ENCODE measurements at regions not wholly inside any gene's neighbourhood (a gene's known extent, or its start where the extent isn't known, plus 50 kb on each side); places are given as distances from the start of the nearest gene placed in this dataset.
"Not testable (repeated sequence)": the region's sequence is repeated elsewhere in the genome, so short reads cannot be mapped to it uniquely, and the experiment has no call there.

DNA sequence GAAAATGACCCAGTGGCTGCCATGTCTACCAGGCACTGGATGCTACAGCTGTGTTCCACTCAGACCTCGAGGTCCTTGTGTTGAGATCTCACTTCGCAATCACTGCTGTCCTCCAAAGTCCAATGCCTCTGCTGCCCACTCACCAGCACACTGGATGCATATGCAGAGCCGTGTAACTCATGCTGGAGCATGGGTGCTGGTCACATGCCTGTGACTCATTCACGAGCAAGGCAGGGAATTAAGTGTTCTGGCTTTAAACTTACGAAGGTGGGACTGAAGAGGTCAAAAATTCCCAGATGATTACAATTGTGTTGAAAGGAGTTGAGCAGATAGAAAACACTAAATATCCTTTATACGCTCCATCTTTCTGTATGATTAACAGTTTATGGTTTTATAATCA lies 417.5 kb downstream of the NUP35 start:
- no peak for DNase-seq

DNA sequence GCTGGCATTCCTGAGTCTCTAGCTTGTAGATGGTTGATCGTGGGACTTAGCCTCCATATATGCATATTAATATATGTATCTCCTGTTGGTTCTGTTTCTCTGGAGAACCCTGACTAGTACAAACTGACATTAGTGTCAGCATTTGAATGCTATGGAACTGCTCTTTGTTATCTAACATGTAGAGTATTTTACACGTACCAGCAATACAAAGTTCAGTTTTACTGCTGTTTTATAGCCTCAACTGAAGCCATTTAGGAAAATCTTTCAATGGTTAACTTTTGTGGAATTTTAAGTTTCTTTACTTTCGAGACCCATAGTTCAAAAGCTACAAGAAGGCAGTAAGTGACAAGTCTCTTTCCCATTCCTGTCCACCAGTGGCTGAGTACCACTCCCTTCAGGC lies 418.4 kb downstream of the NUP35 start:
- no peak for DNase-seq

DNA sequence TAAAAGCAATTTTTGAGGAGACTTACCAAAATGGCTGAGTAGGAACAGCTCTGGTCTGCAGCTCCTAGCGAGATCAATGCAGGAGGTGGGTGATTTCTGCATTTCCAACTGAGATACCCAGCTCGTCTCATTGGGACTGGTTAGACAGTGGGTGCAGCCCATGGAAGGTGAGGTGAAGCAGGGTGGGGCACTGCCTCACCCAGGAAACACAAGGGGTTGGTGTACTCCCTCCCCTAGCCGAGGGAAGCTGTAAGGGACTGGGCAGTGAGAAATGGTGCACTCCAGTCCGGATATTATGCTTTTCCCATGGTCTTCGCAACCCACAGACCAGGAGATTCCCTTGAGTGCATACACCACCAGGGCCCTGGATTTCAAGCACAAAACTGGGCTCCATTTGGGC lies 419.0 kb downstream of the NUP35 start:
- no peak for DNase-seq

DNA sequence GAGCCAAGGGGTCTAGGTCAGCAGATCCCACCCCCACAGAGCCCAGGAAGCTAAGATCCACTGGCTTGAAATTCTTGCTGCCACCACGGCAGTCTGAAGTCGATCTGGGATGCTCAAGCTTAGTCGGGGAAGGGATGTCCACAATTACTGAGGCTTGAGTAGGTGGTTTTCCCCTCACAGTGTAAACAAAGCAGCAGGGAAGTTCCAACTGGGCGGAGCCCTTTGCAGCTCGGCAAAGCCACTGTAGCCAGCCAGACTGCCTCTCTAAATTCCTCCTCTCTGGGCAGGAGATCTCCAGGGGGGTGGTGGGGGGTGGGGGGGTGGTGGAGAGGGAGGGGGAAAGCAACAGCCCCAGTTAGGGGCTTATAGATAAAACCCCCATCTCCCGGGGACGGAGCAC lies 419.5 kb downstream of the NUP35 start:
- no peak for DNase-seq

DNA sequence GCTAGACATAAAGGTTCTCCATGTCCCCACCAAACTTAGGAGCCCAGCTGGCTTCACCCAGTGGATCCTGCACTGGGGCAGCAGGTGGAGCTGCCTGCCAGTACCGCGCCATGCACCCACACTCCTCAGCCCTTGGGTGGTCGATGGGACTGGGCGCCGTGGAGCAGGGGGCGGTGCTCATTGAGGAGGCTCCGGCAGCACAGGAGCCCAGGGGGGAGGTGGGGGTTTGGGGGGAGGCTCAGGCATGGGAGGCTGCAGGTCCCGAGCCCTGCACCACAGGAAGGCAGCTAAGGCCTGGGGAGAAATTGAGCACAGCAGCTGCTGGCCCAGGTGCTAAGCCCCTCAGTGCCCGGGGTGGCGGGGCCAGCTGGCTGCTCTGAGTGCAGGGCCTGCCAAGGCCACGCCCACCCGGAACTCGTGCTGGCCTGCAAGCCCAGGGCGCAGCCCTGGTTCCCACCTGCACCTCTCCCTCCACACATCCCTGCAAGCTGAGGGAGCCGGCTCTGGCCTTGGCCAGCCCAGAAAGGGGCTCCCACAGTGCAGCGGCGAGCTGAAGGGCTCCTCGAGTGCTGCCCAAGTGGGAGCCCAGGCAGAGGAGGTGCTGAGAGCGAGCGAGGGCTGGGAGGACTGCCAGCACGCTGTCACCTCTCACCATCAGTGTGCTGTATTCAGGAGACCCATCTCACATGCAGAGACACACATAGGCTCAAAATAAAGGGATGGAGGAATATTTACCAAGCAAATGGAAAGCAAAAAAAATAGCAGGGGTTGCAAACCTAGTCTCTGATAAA lies 422.5 kb downstream of the NUP35 start:
- DNase-seq, result not testable (repeated sequence)

DNA sequence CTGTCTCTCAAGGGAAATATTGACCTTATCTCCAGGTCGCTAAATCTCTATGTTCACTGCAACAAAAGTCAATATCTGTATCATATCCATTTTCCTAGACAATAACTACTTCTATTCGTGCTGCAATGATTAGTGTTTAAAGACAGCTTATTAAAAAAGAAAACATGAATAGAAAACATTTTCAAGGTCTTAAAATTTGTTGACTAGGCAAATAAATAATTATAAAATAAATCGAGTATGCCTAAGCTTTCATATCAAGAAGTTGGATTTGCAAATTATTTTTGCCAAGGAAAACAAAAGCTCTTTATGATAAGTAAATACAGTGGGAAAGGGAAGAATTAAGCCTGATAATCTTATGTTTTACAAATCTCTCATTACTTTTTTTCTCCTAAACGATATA lies 428.5 kb downstream of the NUP35 start:
- DNase-seq, result no peak

DNA sequence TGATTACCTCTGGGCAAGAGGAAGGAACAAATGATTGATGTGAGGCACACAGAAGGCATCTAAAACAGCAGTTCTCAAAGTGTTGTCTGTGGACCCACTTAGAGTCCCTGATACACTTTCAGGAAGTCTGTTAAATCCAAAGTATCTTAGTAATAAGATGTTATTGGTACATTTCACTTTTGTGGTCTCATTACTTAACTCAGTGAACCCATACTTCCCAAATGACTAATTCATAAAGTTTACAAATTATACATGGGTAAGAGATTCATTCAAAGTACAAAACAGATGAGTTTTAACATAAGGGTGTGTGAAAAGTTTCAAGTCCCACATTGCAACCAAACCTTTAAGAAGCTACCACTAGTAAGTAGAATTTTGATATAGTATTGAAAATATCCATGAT lies 440.5 kb downstream of the NUP35 start:
- no peak for DNase-seq

DNA sequence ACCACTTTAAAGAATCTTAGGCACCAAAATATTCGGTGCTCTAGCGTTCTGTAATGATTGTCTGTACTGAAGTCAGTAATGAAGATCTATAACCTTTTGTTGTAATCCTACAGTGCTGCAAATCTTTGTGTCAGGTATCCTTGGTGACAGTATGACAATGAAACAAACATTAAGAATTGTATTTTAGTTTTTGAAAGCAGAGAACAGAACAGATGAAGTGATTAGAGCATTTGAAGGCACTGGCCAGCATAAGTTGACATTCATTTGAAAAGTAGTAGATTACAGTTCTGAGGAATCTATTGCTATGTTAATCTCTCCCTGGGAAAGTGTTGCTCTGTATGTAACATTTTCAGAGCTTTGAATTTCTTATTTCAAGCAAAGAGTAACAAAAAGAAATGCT lies 451.2 kb downstream of the NUP35 start:
- DNase-seq, result no peak

DNA sequence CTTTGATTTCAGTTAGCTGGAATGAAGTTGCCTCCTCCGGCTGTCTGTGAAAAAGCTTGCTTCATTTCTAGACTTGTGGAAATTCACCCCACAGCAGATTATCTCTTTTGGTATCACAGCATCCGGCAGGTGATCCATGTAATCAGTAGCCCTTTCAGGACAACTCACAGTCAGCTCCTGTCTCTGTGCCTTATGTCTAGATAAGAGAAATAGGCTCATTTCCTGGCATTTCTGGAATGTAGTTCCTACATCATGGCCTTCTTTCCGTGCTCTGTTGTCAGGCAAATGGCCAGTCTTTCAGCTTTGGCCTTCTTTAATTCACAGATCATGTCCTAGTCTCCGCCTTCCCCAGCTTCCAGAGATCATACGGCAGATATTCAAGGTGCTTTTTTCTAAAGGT lies 455.4 kb downstream of the NUP35 start:
- no peak for DNase-seq

DNA sequence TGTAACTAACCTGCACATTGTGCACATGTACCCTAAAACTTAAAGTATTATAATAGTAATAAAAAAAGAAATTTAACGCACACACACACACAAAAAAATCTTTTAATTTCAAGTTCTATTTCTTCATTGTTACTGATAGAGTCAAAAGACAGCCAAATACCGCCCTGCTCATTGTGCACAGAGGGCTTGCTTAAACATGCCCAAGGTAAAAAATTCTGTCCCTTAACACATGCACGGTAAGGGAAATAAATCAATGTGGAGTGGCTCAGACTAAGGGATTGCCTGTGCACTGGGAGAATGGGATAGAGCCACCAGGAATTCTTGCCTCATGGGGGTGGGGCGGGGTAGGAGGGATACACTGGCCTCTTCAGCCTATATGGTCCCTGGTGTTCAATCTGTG lies 468.0 kb downstream of the NUP35 start:
- no peak for DNase-seq

DNA sequence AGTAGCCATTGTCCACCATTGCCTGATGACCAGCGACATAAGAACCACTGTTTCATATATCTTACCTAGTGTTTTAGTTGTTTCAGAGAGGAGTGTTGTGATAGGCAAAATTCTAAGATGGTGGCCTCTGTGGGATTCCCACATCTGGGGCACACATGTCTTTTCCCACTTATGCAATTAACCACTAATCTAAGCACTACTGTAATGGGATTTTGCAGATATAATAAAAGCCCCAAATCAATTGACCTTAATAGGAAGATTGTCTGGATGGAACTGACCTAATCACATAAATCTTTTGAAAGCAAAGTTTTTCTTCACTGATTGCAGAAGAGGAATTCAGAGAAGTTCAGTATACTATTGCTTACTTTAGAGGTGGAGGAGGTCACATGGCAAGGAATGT lies 469.9 kb downstream of the NUP35 start:
- DNase-seq, result no peak

DNA sequence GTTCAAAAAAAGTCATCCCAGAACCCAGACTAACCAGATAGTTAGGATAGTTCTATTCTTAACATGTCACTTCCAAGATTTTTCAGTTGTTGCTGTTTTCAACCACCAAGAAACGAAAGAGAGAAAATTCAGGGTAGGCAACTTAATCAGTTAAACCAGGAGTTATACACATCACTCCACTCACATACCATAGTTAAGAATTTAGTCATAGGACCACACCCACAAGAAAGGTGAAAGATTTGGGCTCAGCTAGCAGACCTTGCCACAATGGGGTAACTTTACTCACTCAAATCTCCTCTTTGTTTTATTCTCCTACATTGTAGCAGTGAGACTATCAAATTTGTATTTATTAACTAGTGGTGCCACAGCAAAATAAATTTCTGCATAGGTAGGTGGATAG lies 473.6 kb downstream of the NUP35 start:
- DNase-seq, result no peak

DNA sequence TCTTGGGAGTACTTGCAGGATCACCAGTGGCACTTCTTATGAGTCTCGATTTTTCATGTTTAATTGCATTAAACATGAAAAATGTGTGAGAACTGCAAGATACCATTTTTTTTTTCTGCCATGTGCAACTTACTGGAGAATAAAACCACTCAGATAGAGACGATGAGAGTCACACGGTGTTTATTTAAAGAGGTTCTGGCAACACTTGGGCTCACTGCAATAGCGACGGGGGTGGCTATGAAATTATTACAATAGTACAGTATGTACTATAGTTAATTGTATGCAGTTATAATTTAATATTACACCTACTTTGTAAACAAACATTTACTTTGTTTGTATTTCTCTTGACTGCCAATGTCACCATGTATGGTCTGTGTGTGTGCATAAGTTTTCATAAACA lies 479.8 kb downstream of the NUP35 start:
- no peak for DNase-seq

DNA sequence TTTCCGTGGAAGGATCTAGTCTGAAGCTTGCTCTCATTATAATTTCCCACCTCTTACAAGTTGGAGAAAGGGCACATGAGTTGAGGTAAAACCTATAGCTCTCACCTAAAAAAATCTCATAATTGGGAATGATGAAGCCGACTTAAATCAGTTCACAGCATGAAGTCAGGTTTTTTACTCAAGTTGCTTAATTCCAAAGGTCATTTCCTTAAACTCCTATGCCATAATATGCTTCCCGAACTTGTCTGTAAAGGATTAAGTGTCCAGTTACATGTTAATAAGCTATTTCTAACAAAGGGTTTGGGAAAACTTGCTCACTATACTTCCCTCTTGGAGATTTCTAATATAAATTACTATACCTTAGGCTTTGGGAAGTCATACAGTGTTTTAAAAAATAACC lies 481.2 kb downstream of the NUP35 start:
- no peak for DNase-seq

DNA sequence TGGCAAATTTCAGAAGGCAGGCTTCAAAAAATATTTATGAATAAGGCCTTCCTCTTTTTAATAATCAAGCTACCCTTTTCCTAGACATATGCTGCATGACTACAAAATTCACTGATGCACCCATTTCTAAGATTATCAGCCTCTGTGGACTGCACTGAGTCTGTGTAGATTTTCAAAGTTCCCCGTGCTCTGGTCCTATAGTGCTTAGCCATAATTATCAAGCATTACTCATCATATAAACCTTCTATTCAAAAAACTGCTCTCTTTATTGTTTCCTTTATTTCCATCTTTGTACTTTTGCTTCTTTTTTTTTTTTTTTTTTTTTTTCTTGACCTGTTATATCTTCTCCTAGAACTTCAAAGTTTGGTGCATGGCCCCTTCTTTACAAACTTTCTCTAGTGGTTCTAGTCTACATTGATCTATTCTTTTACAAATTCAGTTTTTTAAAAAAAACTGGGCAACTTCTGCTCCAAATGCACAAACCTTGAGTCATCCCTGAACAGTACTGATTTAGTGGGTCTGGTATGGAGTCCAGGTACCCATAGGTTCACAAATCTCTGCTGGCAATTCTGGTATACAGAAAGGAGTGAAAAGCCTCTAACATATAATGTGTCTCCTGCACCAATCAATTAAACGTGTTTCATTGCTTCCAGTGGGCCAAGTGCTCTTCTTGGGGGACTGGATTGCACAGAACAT lies 481.9 kb downstream of the NUP35 start:
- DNase-seq, result no peak

DNA sequence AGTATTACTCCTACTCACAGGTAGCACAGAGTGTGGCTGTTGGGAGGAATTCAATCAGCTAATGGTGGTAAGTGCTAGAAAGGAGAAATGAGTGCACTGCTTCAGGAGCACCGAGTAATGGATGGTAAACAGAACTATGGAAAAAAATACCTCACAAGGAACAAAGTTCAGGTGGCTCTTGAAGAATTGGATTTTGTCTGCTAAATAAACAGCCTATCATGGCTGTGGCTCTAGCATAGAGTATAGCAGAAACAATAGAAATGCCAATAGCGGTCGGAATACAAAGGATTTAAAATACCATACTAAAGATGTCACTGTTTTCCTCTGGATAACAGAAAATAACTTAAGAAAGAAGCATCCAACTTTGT lies 482.5 kb downstream of the NUP35 start:
- no peak for DNase-seq

DNA sequence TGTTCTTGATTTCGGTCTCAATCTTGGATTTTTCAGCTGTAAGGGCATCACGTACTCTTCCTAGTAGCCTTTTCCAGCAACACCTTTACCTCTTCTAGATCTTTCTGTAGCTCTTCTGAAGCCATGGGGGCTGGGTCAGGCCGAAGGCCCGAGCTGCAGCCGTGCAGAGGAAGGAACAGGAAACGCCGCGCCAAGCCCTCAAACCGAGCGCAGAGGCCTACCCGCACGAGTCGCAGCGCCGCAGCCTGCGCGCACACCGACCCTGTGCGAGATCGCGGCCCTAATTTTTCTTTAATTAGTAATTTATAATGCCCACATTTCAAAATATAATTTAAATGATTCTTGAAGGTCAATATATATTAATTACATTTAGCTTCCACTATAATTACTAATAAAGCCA lies 483.8 kb downstream of the NUP35 start:
- no peak for DNase-seq

DNA sequence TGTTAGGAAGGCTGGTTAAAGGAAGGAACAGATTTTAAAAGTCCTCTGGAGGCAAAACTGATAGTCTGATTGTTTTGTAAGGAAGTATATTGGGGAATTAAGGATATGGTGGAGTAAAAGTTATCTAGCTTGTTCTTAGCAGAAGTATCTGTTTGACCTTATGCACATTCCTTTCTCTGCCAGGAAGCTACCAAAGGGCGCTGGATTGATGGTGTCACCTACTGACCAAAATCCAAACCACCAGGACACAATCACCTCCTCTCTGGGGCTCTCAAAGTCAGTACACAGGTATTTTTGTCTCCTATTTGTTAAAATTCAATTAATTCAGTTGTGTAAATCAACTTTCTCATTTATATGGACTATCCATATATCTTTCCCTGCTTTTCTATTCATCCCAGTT lies 484.5 kb downstream of the NUP35 start:
- DNase-seq, result no peak

DNA sequence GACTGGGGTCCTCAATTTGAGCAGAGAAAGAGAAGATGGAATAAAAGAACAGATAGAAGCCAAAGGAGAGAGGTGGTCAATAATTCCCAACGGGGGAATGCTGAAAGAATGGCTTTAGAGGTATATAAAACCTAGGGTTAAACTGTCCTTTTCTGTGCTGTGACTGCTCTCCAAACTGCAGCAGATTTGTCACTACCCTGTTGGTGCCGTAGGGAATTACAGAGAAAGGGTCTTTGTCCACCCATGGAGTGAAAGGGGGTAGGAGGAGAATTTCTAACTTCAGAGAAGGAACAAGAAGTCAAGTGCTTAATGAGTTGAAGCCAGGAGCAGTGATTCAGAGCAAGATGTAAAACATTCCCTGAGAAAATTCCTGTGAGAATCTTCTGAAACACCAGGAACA lies 486.5 kb downstream of the NUP35 start:
- DNase-seq, result no peak

DNA sequence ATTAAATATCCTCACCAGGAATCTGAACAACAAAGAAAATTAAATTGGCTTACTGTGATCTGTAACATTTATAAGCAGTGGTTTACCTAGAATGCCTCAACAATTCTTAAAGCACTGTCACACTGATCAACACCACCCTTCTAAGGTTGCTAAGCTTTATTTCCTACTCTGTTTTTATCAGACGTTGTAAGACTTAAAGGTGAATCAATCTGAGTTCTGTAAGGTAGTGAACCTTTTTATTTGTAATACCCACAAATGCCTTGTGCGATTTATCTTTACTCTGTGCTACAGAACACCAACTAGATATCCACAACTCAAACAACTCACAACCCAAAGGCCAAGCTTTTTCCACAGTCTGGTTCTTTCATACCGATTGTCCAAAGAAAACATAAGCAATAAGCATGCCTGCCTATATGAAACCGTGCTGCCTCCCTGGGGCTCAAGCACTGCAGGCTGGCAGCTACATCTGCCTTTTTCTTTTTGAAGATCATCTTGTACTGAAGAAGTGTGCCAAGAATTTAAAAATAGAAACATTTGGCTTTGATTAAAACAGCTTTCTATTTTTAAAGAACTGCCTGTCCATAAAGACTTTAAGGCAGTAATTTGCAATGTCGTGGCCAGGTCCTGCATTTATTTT lies 490.7 kb downstream of the NUP35 start:
- DNase-seq, result peak; percentile 94

DNA sequence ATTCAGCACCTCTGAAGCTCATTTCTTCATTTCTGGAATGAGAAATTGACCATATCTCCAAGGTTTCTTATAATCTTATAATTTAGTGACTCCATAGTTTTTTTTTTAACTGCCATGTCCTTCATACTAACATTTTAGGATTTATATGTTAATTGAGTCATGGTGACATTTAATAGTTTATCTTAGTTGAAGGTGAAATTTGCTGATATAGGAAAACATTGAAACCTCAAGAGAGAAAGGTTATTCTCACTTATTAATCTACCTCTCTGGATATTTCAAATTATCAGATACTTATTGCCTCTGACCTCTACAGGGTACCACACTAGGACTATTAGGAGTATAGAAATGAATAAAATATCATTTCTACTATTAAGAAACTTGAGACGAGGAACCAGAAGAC lies 499.0 kb downstream of the NUP35 start:
- no peak for DNase-seq

DNA sequence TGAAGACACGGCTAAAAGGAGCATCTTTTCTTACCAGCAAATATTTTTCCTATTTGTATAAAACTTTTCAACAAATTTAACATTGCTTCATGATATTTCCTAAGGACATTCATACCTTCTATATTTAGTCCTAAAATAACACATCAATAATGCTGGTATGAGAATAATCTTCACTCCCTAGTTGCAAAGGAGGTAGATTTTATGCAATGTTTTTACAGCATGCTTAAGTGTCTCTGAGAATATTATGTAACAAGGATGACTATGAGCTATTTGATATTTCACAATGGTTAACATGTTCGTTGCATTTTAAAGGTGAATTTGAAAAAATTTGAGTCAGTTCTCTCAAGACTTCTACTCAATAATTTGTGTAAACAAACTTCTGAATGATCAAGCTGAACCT lies 506.7 kb downstream of the NUP35 start:
- no peak for DNase-seq

DNA sequence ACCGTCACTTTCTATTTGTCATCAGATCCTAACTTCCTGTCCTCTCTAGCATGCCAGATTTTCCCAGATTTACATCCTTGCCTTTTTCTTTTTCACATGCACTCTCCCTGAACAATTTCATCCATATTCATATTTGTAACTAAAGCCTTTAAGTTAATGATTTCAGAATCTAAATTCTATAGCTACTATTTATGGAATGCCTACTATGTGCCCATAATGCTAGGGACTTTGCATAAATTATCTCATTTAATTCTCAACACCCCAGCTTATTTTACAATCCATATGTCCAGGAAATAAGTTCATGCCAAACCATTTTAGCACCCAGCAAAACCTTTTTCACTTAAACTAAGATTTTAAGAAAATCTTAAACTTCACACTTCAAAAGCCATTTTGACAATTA lies 531.9 kb downstream of the NUP35 start:
- no peak for DNase-seq

DNA sequence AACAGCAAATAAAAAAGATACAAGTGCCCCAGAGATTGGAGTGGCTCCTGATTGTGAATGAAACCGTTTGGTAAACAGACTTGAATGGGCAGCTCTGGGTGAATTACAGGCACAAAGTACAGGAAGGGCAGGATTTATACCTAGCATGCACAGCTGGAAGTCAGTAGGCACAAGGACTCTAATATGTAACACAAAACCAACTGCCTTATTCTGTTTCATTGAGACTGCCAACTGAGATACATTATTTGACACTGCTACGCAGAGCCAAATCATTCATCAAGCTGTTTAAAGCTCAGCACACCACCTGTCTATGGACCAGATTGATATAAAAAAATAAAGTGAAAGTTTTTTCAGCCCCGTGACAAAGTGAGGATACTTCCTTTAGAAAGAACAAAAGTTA lies 541.2 kb downstream of the NUP35 start:
- peak; percentile 94 for DNase-seq

DNA sequence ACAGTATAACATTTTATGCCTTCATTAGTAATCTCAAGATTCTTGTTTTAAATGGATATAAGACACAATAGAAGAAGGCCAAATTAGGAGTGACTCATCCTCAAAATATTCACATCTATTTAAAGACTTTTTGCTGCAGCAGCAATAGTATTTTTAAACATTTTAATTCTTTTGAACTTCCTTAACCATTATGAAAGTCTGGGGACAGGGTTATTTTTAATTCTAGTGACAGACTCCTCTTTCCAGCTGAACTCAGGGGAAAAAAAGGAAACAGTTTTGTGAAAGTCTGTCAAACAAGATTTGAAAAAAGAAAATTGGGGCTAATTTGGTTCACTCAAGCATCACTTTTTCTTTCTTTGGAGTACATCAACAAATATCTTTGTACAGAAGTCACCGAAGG lies 541.8 kb downstream of the NUP35 start:
- peak; percentile 32 for DNase-seq
